Keratinocyte (primary cell): ENCODE measurements at regions not wholly inside any gene's neighbourhood (a gene's known extent, or its start where the extent isn't known, plus 50 kb on each side); places are given as distances from the start of the nearest gene placed in this dataset.

Experiments used
- DNase-seq: peaks from one replicate; pipeline ENCODE4 v3.0.0-alpha.2; 2011; ENCODE audit warnings: low read depth, missing footprints, low spot score
- FAIRE-seq: peaks from 2 replicates; lab custom pipeline; 2011; peaks lifted over from hg19 to GRCh38; lab: Jason Lieb, UNC
- H2AFZ ChIP-seq: 2 replicates; pipeline ENCODE4 v1.6.0; 2012; ENCODE audit warnings: low read length, control low read depth, inconsistent platforms; ENCODE audit not compliant: control insufficient read depth
- H3K27ac ChIP-seq: 2 replicates; pipeline ENCODE4 v1.5.1; 2011; ENCODE audit warnings: low read length; ENCODE audit not compliant: control insufficient read depth, insufficient read depth
- H3K27me3 ChIP-seq: 3 replicates; pipeline ENCODE4 v1.6.0; 2011; ENCODE audit warnings: low read length; ENCODE audit not compliant: control insufficient read depth, insufficient read depth; ENCODE audit errors: extremely low read depth
- H3K36me3 ChIP-seq, 2 experiments: 2 replicates in 1 of 2; 3 replicates in 1 of 2; pipeline ENCODE4 v1.5.1; 2011; ENCODE audit warnings: low read length in 2 of 2, mild to moderate bottlenecking in 1 of 2; ENCODE audit not compliant: control insufficient read depth in 2 of 2, insufficient read depth in 2 of 2; ENCODE audit errors: extremely low read depth in 1 of 2
- H3K4me1 ChIP-seq: 3 replicates; pipeline ENCODE4 v1.5.1; 2011; ENCODE audit warnings: low read length; ENCODE audit not compliant: control insufficient read depth, insufficient read depth; ENCODE audit errors: extremely low read depth
- H3K4me2 ChIP-seq: 3 replicates; pipeline ENCODE4 v1.6.0; 2011; ENCODE audit warnings: low read depth, low read length; ENCODE audit not compliant: control insufficient read depth, insufficient read depth; ENCODE audit errors: extremely low read depth
- H3K4me3 ChIP-seq, 3 experiments: fragments of 200-600 bp in 1 of 3; sonication (generic) in 1 of 3; 2 replicates in 2 of 3; 3 replicates in 1 of 3; pipeline ENCODE4 v1.5.1; 2011 to 2016; ENCODE audit warnings: low read length in 3 of 3, mild to moderate bottlenecking in 3 of 3, control low read depth in 2 of 3, inconsistent platforms in 1 of 3, low read depth in 1 of 3, mixed read lengths in 1 of 3, mixed run types in 1 of 3, moderate library complexity in 1 of 3; ENCODE audit not compliant: control insufficient read depth in 2 of 3, insufficient read depth in 2 of 3; ENCODE audit errors: extremely low read depth in 1 of 3
- H3K79me2 ChIP-seq: 2 replicates; pipeline ENCODE4 v1.6.0; 2012; ENCODE audit warnings: low read length; ENCODE audit not compliant: control insufficient read depth, insufficient read depth
- H3K9ac ChIP-seq: 3 replicates; pipeline ENCODE4 v1.6.0; 2011; ENCODE audit warnings: low read length; ENCODE audit not compliant: control insufficient read depth, insufficient read depth; ENCODE audit errors: extremely low read depth
- H3K9me1 ChIP-seq: 3 replicates; pipeline ENCODE4 v1.6.0; 2011; ENCODE audit warnings: low read length; ENCODE audit not compliant: control insufficient read depth, insufficient read depth; ENCODE audit errors: extremely low read depth
- H3K9me3 ChIP-seq: 2 replicates; pipeline ENCODE4 v1.5.1; 2012; ENCODE audit warnings: low read depth, low read length; ENCODE audit not compliant: control insufficient read depth
- H4K20me1 ChIP-seq: 3 replicates; pipeline ENCODE4 v1.6.0; 2011; ENCODE audit warnings: low read length; ENCODE audit not compliant: control insufficient read depth, insufficient read depth; ENCODE audit errors: extremely low read depth
- CTCF ChIP-seq, 3 experiments: IDR thresholded peaks in 1 of 3; conservative IDR thresholded peaks in 1 of 3; optimal IDR thresholded peaks in 1 of 3; 2 replicates in 2 of 3; 3 replicates in 1 of 3; pipeline versions ENCODE3 to v1.5.1; 2011; ENCODE audit warnings: low read length in 3 of 3, mild to moderate bottlenecking in 3 of 3, moderate library complexity in 2 of 3, control low read depth in 1 of 3, inconsistent platforms in 1 of 3; ENCODE audit not compliant: insufficient read depth in 2 of 3; ENCODE audit errors: extremely low read depth in 1 of 3
- EZH2 ChIP-seq: IDR thresholded peaks from one replicate; pipeline ENCODE4 v1.6.1; 2012; ENCODE audit warnings: inconsistent platforms, mild to moderate bottlenecking, low read length, moderate library complexity
- dilution Hi-C: fragments of 300-500 bp; cut with MboI; formaldehyde crosslinking; loops from one replicate; pipeline ENCODE4 v1.7.0; 2020; ENCODE audit warnings: low sequenced_read_pairs; ENCODE audit not compliant: extremely low pct_ligation_motif_present

- FAIRE-seq, result no peak
- no peaks in the 10 kb centered on the region for H3K9me1 ChIP-seq
Measured at GRCh38 chr6:114713690-114714089, 370.9 kb upstream of the HS3ST5 start.

GRCh38 chr6:114712129-114712662, 369.4 kb upstream of the HS3ST5 start:
- H3K27me3 ChIP-seq, result no peaks in the 10 kb centered on the region
- no peaks in the 10 kb centered on the region for H3K36me3 ChIP-seq
- no peak overlapping the region for H3K27ac ChIP-seq
- H3K4me1 ChIP-seq, result no peaks in the 10 kb centered on the region
- no peaks in the 10 kb centered on the region for H3K9me1 ChIP-seq
- dilution Hi-C loops, result no loop called here
- H4K20me1 ChIP-seq, result no peaks in the 10 kb centered on the region
- TF ChIP-seq CTCF (optimal IDR thresholded peaks at IDR 0.05 in 1 of 3, IDR thresholded peaks at IDR 0.05 in 1 of 3, conservative IDR thresholded peaks at IDR 0.05 in 1 of 3; ENCODE audit: extremely low read depth in 1 of 3, insufficient read depth in 2 of 3, low read length in 3 of 3) (no peak), EZH2 (no peak)
- H2AFZ ChIP-seq, result no peak overlapping the region
- no peak overlapping the region for H3K4me2 ChIP-seq
- no peak overlapping the region for H3K4me3 ChIP-seq
- H3K9me3 ChIP-seq, result no peaks in the 10 kb centered on the region
- H3K79me2 ChIP-seq, result no peaks in the 10 kb centered on the region
- FAIRE-seq (no peak), DNase-seq (no peak)
- no peak overlapping the region for H3K9ac ChIP-seq

More at GRCh38 chr6:114713690-114714089, 370.9 kb upstream of the HS3ST5 start:
- dilution Hi-C loops, result no loop called here
- Histone ChIP-seq H3K36me3 (no peaks in the 10 kb centered on the region), H3K9ac (no peak overlapping the region), H2AFZ (no peak overlapping the region), H3K4me3 (no peak overlapping the region), H3K4me1 (no peaks in the 10 kb centered on the region), H3K9me3 (no peaks in the 10 kb centered on the region), H3K4me2 (no peak overlapping the region), H4K20me1 (no peaks in the 10 kb centered on the region), H3K27ac (no peak overlapping the region), H3K27me3 (no peaks in the 10 kb centered on the region), H3K79me2 (no peaks in the 10 kb centered on the region)
- TF ChIP-seq CTCF (optimal IDR thresholded peaks at IDR 0.05 in 1 of 3, IDR thresholded peaks at IDR 0.05 in 1 of 3, conservative IDR thresholded peaks at IDR 0.05 in 1 of 3; ENCODE audit: extremely low read depth in 1 of 3, insufficient read depth in 2 of 3, low read length in 3 of 3) (no peak), EZH2 (no peak)
- DNase-seq, result no peak
